DMS114 treated with DMSO at 0.1 percent for 48 hours (cell line): ENCODE measurements at regions not wholly inside any gene's neighbourhood (a gene's known extent, or its start where the extent isn't known, plus 50 kb on each side); places are given as distances from the start of the nearest gene placed in this dataset.
"Not testable (repeated sequence)": the region's sequence is repeated elsewhere in the genome, so short reads cannot be mapped to it uniquely, and the experiment has no call there.

Experiments
- DNase-seq: peaks from one replicate; lab custom pipeline; 2025; ENCODE audit not compliant: unreplicated experiment; lab: John Stamatoyannopoulos, UW

- no peak for DNase-seq
These were observed 250.3 kb upstream of the KLF3 start for GRCh38 chr4:38413524-38414341.

GRCh38 chr4:38414410-38414809 lies 249.6 kb upstream of the KLF3 start:
- no peak for DNase-seq

GRCh38 chr4:38415682-38416081 lies 248.3 kb upstream of the KLF3 start:
- DNase-seq: no peak

- DNase-seq: no peak
These were observed 247.5 kb upstream of the KLF3 start for GRCh38 chr4:38416450-38417014.

GRCh38 chr4:38420254-38420653 lies 243.7 kb upstream of the KLF3 start:
- DNase-seq: not testable (repeated sequence)

GRCh38 chr4:38422850-38423249 lies 241.1 kb upstream of the KLF3 start:
- no peak for DNase-seq

- DNase-seq: no peak
These were observed 239.7 kb upstream of the KLF3 start for GRCh38 chr4:38424151-38424871.

- no peak for DNase-seq
These were observed 237.5 kb upstream of the KLF3 start for GRCh38 chr4:38426532-38426931.

- DNase-seq: no peak
These were observed 233.2 kb upstream of the KLF3 start for GRCh38 chr4:38430841-38431240.

- no peak for DNase-seq
These were observed 221.8 kb upstream of the KLF3 start for GRCh38 chr4:38442073-38442788.

- no peak for DNase-seq
These were observed 214.4 kb upstream of the KLF3 start for GRCh38 chr4:38449506-38450174.

- DNase-seq: no peak
These were observed 212.0 kb upstream of the KLF3 start for GRCh38 chr4:38452009-38452408.

- no peak for DNase-seq
These were observed 211.5 kb upstream of the KLF3 start for GRCh38 chr4:38452542-38452941.

GRCh38 chr4:38453253-38453881 lies 210.6 kb upstream of the KLF3 start:
- no peak for DNase-seq

- DNase-seq: no peak
These were observed 209.7 kb upstream of the KLF3 start for GRCh38 chr4:38454284-38454683.

GRCh38 chr4:38455092-38455862 lies 208.7 kb upstream of the KLF3 start:
- no peak for DNase-seq

GRCh38 chr4:38456096-38456495 lies 207.9 kb upstream of the KLF3 start:
- DNase-seq: no peak

GRCh38 chr4:38461342-38461741 lies 202.7 kb upstream of the KLF3 start:
- no peak for DNase-seq

GRCh38 chr4:38462367-38463055 lies 201.5 kb upstream of the KLF3 start:
- no peak for DNase-seq
